Smooth muscle cell (in vitro differentiated cells): ENCODE measurements at regions not wholly inside any gene's neighbourhood (a gene's known extent, or its start where the extent isn't known, plus 50 kb on each side); places are given as distances from the start of the nearest gene placed in this dataset.

Experiments used
- DNase-seq: peaks from one replicate; lab custom pipeline; 2025; ENCODE audit not compliant: unreplicated experiment; lab: John Stamatoyannopoulos, UW
- H2AFZ ChIP-seq: fragments of 200-600 bp; sonication (generic); 2 replicates; pipeline ENCODE4 v1.6.0; 2016; ENCODE audit warnings: antibody characterized with exemption, low read depth, mild to moderate bottlenecking
- H3F3A ChIP-seq: fragments of 200-600 bp; sonication (generic); 2 replicates; pipeline ENCODE4 v1.6.0; 2017; ENCODE audit warnings: antibody characterized with exemption, low read depth
- H3K27ac ChIP-seq: fragments of 200-600 bp; sonication (generic); 2 replicates; pipeline ENCODE4 v1.5.1; 2016; ENCODE audit warnings: low read depth, mild to moderate bottlenecking
- H3K27me3 ChIP-seq: fragments of 200-600 bp; sonication (generic); 2 replicates; pipeline ENCODE4 v1.6.1; 2016; ENCODE audit warnings: low read depth, mild to moderate bottlenecking
- H3K36me3 ChIP-seq: fragments of 200-600 bp; sonication (generic); 2 replicates; pipeline ENCODE4 v1.5.1; 2016; ENCODE audit warnings: low read depth
- H3K4me1 ChIP-seq: fragments of 200-600 bp; sonication (generic); 2 replicates; pipeline ENCODE4 v1.5.1; 2016; ENCODE audit warnings: low read depth
- H3K4me2 ChIP-seq: fragments of 200-600 bp; sonication (generic); 2 replicates; pipeline ENCODE4 v1.6.0; 2016; ENCODE audit warnings: mild to moderate bottlenecking
- H3K4me3 ChIP-seq: fragments of 200-600 bp; sonication (generic); 2 replicates; pipeline ENCODE4 v1.5.1; 2016; ENCODE audit warnings: mild to moderate bottlenecking
- H3K79me2 ChIP-seq: fragments of 200-600 bp; sonication (generic); 2 replicates; pipeline ENCODE4 v1.6.0; 2016; ENCODE audit warnings: low read depth, mild to moderate bottlenecking
- H3K9ac ChIP-seq: fragments of 200-600 bp; sonication (generic); 2 replicates; pipeline ENCODE4 v1.6.0; 2016; ENCODE audit warnings: low read depth
- H3K9me3 ChIP-seq: fragments of 200-600 bp; sonication (generic); replicated peaks from 2 replicates; pipeline ENCODE4 v1.5.1; 2016; ENCODE audit warnings: low read depth
- H4K20me1 ChIP-seq: fragments of 200-600 bp; sonication (generic); 2 replicates; pipeline ENCODE4 v1.6.0; 2016; ENCODE audit warnings: low read depth
- WGBS: methylation state at CpG from one replicate; pipeline ENCODE4 v1.1.7; 2016; ENCODE audit warnings: low lambda C conversion rate; 5-methylcytosine and 5-hydroxymethylcytosine counted together
- TF ChIP-seq, protein P1 (sequence below): fragments of 200-600 bp; sonication (generic); IDR thresholded peaks from 2 replicates; pipeline ENCODE4 v1.5.1; 2017; ENCODE audit warnings: borderline replicate concordance, mild to moderate bottlenecking, antibody characterized with exemption; ENCODE audit not compliant: insufficient read depth, poor library complexity, severe bottlenecking

DNA sequence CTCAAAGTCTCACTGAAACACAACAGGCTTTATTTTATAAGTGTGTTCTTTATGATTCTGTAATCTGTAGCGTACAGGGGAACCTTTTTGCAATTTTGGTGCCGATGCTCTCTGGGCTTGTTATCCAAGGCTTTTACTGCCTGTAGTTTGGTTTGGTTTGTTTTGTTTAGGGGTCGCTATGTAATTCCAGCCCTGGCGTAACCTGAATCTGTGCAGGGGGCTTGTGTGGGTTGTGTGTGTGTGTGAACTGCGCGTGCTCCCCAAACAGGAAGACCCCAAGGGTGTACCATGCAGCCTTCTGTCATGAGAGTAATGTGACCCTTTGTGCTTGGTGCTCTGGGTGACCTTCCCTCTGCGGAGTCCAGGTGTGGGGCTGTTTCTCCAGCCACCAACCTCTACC is 92.1 kb upstream of the CLDN14 start:
- Histone ChIP-seq H3K9ac (no peak overlapping the region), H4K20me1 (no peaks in the 10 kb centered on the region), H3K4me2 (no peak overlapping the region), H3K36me3 (no peaks in the 10 kb centered on the region), H3K9me3 (no peaks in the 10 kb centered on the region), H3K4me1 (no peaks in the 10 kb centered on the region), H3F3A (no peaks in the 10 kb centered on the region), H3K27me3 (peaks cover 19% of the 10 kb centered on the region), H3K79me2 (no peaks in the 10 kb centered on the region), H3K4me3 (no peak overlapping the region), H3K27ac (no peak overlapping the region), H2AFZ (no peak overlapping the region)
- TF ChIP-seq, protein P1, sequence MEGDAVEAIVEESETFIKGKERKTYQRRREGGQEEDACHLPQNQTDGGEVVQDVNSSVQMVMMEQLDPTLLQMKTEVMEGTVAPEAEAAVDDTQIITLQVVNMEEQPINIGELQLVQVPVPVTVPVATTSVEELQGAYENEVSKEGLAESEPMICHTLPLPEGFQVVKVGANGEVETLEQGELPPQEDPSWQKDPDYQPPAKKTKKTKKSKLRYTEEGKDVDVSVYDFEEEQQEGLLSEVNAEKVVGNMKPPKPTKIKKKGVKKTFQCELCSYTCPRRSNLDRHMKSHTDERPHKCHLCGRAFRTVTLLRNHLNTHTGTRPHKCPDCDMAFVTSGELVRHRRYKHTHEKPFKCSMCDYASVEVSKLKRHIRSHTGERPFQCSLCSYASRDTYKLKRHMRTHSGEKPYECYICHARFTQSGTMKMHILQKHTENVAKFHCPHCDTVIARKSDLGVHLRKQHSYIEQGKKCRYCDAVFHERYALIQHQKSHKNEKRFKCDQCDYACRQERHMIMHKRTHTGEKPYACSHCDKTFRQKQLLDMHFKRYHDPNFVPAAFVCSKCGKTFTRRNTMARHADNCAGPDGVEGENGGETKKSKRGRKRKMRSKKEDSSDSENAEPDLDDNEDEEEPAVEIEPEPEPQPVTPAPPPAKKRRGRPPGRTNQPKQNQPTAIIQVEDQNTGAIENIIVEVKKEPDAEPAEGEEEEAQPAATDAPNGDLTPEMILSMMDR = no peak
- no peak for DNase-seq
- 95% methylated on average over 7 of the region's 7 CpGs for WGBS

DNA sequence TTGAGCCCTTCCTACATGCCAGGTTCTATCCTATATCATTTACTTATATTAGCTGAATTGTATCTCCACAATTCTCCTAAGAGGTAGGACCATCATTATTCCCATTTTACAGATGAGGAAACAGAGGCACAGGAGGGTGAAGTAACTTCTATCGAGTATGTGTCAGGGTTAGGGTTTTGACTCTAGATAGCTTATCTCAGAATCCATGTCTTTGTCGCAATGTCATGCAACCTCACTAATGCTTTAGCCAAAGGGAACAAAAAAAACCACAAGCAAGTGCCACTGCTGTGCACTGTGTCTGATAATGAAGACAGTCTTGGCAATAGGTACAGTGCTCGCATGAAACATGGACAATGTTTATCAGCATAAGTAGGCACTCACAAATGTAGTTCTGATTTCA is 95.4 kb upstream of the CLDN14 start:
- Histone ChIP-seq H3K36me3 (no peaks in the 10 kb centered on the region), H2AFZ (no peak overlapping the region), H3K79me2 (no peaks in the 10 kb centered on the region), H3K27me3 (peaks cover 10% of the 10 kb centered on the region), H3K4me2 (no peak overlapping the region), H3K9ac (no peak overlapping the region), H3K4me3 (no peak overlapping the region), H3K27ac (no peak overlapping the region), H3K9me3 (no peaks in the 10 kb centered on the region), H4K20me1 (no peaks in the 10 kb centered on the region), H3K4me1 (no peaks in the 10 kb centered on the region), H3F3A (no peaks in the 10 kb centered on the region)
- TF ChIP-seq, protein P1 = no peak
- 91% methylated on average over 3 of the region's 3 CpGs for WGBS
- DNase-seq = no peak

DNA sequence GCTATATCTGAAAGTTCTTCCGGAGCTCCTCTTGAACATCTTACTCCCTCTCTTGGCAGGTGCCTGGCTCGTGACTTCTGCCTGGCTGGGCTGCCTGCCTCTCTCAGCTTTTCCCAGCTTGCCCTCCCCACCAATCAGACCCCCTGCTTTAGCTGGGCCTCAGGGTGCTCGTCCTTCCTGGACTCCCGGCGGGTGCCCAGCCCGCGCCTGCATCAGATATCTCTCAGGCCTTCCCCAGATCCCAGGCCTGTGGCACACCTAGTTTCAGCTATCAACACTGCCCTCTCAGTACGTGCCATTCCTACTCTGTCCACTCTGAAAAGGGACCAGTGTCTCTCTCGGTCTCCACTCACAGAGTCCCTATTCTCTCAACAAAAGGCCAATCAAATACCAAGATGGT is 96.5 kb upstream of the CLDN14 start:
- TF ChIP-seq, protein P1 = no peak
- 90% methylated on average over 9 of the region's 9 CpGs for WGBS

DNA sequence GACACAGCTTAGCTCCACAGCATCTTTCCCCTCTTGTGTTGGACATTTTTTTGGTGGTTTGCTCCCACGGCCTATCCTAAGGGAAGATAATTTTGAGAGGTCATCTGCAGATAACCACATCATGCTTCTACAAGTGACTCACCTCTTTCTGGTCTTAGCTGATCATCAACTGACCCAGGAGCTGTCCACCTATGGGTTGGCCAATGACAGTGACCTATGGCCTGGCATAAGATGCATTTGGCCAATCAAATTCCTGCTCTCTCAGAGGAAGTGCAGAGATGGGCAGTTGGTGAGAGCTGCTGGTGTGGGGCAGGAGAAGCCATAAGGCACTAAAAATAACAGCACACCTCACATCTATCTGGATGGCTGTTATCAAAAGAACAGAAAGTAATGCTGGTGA is 100.0 kb upstream of the CLDN14 start:
- H4K20me1 ChIP-seq = no peaks in the 10 kb centered on the region
- TF ChIP-seq, protein P1 = no peak
- H3K4me1 ChIP-seq = no peaks in the 10 kb centered on the region
- 96% methylated on average over 1 of the region's 1 CpG for WGBS
- H3K9ac ChIP-seq = no peak overlapping the region
- no peaks in the 10 kb centered on the region for H3K27me3 ChIP-seq
- DNase-seq = no peak
- no peak overlapping the region for H3K27ac ChIP-seq
- H3K4me3 ChIP-seq = no peak overlapping the region
- no peaks in the 10 kb centered on the region for H3K9me3 ChIP-seq
- H3K36me3 ChIP-seq = no peaks in the 10 kb centered on the region
- no peak overlapping the region for H2AFZ ChIP-seq
- H3K4me2 ChIP-seq = no peak overlapping the region
- no peaks in the 10 kb centered on the region for H3K79me2 ChIP-seq
- H3F3A ChIP-seq = no peaks in the 10 kb centered on the region

More for the DNA sequence above, 96.5 kb upstream of the CLDN14 start:
- Histone ChIP-seq H3F3A (no peaks in the 10 kb centered on the region), H3K9ac (no peak overlapping the region), H3K9me3 (no peaks in the 10 kb centered on the region), H3K4me1 (no peaks in the 10 kb centered on the region), H3K27me3 (peaks cover 4% of the 10 kb centered on the region), H3K27ac (no peak overlapping the region), H3K4me3 (no peak overlapping the region), H4K20me1 (no peaks in the 10 kb centered on the region), H3K79me2 (no peaks in the 10 kb centered on the region), H3K36me3 (no peaks in the 10 kb centered on the region), H2AFZ (no peak overlapping the region), H3K4me2 (no peak overlapping the region)
- no peak for DNase-seq
